ENCODE measurements at regions not wholly inside any gene's neighbourhood (a gene's known extent, or its start where the extent isn't known, plus 50 kb on each side); places are given as distances from the start of the nearest gene placed in this dataset.

DNA sequence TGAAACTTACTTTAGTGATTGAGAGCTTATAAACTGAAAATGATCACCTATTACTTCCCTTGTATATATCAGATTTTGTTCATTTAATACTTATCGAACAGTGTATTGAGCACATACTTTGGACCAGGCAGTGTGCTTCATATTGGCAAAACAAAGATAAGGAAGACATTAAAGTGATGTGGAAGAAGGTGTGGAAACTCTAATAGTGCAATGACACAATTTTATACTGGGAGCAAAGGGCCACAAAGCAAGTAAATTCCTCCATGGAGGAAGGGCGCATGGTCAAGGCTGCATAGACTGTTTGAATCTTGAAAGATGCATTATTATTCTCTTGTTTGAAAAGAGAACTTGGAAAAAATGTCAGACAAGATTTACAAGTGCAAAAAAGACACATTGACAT, 936.5 kb upstream of the DDX18 start:
- TF ChIP-seq ZFP3 (CRISPR knock-in tag; IDR thresholded peaks at IDR 0.05) (no peak), ZFP30 (CRISPR knock-in tag; IDR thresholded peaks at IDR 0.05) (no peak), ESRRG (CRISPR knock-in tag; IDR thresholded peaks at IDR 0.05) (no peak), ARNTL (CRISPR knock-in tag; IDR thresholded peaks at IDR 0.05; ENCODE audit: borderline replicate concordance, low read depth) (no peak)
- TF ChIP-seq, protein P1, sequence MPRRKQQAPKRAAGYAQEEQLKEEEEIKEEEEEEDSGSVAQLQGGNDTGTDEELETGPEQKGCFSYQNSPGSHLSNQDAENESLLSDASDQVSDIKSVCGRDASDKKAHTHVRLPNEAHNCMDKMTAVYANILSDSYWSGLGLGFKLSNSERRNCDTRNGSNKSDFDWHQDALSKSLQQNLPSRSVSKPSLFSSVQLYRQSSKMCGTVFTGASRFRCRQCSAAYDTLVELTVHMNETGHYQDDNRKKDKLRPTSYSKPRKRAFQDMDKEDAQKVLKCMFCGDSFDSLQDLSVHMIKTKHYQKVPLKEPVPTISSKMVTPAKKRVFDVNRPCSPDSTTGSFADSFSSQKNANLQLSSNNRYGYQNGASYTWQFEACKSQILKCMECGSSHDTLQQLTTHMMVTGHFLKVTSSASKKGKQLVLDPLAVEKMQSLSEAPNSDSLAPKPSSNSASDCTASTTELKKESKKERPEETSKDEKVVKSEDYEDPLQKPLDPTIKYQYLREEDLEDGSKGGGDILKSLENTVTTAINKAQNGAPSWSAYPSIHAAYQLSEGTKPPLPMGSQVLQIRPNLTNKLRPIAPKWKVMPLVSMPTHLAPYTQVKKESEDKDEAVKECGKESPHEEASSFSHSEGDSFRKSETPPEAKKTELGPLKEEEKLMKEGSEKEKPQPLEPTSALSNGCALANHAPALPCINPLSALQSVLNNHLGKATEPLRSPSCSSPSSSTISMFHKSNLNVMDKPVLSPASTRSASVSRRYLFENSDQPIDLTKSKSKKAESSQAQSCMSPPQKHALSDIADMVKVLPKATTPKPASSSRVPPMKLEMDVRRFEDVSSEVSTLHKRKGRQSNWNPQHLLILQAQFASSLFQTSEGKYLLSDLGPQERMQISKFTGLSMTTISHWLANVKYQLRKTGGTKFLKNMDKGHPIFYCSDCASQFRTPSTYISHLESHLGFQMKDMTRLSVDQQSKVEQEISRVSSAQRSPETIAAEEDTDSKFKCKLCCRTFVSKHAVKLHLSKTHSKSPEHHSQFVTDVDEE (CRISPR knock-in tag; IDR thresholded peaks at IDR 0.05): no peak
